ENCODE measurements at regions not wholly inside any gene's neighbourhood (a gene's known extent, or its start where the extent isn't known, plus 50 kb on each side); places are given as distances from the start of the nearest gene placed in this dataset.

GRCh38 chr17:53516636-53517035 lies 306.1 kb upstream of the KIF2B start (continued):
- TF ChIP-seq ZNF148 (tag by site-specific recombination; IDR thresholded peaks at IDR 0.05; ENCODE audit: borderline replicate concordance) (no peak), PRDM4 (tag by site-specific recombination; IDR thresholded peaks at IDR 0.05) (no peak)

- POLR2A ChIA-PET: no interaction called here
- H3K36me3 ChIP-seq (ENCODE audit: control insufficient read depth in 2 of 2, insufficient read depth in 1 of 2, low read length in 2 of 2): no peaks in the 10 kb centered on the region
- no peak overlapping the region for H3K4me3 ChIP-seq (ENCODE audit: low read depth, low read length)
- H3K27ac ChIP-seq (ENCODE audit: extremely low read depth, low read depth, low read length): no peak overlapping the region
- CTCF ChIA-PET: no interaction called here
- no peaks in the 10 kb centered on the region for H3K9me3 ChIP-seq (ENCODE audit: control insufficient read depth, insufficient read depth, low read depth, low read length)
- no peaks in the 10 kb centered on the region for H3K4me1 ChIP-seq (ENCODE audit: control insufficient read depth, insufficient read depth, low read length)
- no peak for TF ChIP-seq TRIM28 (IDR thresholded peaks at IDR 0.05; ENCODE audit: borderline replicate concordance, low read length)
- TF ChIP-seq ZNF449 (tag by site-specific recombination; IDR thresholded peaks at IDR 0.05): no peak
- no peak for TF ChIP-seq INSM2 (tag by site-specific recombination; IDR thresholded peaks at IDR 0.05)
- TF ChIP-seq ZNF624 (tag by site-specific recombination; IDR thresholded peaks at IDR 0.05): no peak
- TF ChIP-seq ZNF138 (tag by site-specific recombination; IDR thresholded peaks at IDR 0.05; ENCODE audit: borderline replicate concordance): no peak
- TF ChIP-seq ZNF510 (tag by site-specific recombination; IDR thresholded peaks at IDR 0.05; ENCODE audit: insufficient replicate concordance): no peak
- no peak for TF ChIP-seq ZNF660 (tag by site-specific recombination; IDR thresholded peaks at IDR 0.05)
- no peak for TF ChIP-seq ZNF600 (tag by site-specific recombination; IDR thresholded peaks at IDR 0.05)
- no peak for TF ChIP-seq ZNF76 (tag by site-specific recombination; IDR thresholded peaks at IDR 0.05; ENCODE audit: borderline replicate concordance, low read depth)
- TF ChIP-seq ZNF677 (tag by site-specific recombination; IDR thresholded peaks at IDR 0.05): no peak
- TF ChIP-seq WT1 (tag by site-specific recombination; IDR thresholded peaks at IDR 0.05): no peak
- no peak for TF ChIP-seq ZFP37 (tag by site-specific recombination; IDR thresholded peaks at IDR 0.05)
- no peak for TF ChIP-seq ZNF398 (tag by site-specific recombination; IDR thresholded peaks at IDR 0.05)
These were observed 323.4 kb upstream of the KIF2B start for GRCh38 chr17:53499277-53499676.
